Small intestine (tissue), 7 donors: ENCODE measurements at regions not wholly inside any gene's neighbourhood (a gene's known extent, or its start where the extent isn't known, plus 50 kb on each side); places are given as distances from the start of the nearest gene placed in this dataset.

ENCODE experiments used
- DNase-seq, 2 donors: peaks; one replicate each; pipeline versions ENCODE4 v3.0.0 to v3.0.0-alpha.2; 2013
- FAIRE-seq: peaks from 2 replicates; lab custom pipeline; 2012; peaks lifted over from hg19 to GRCh38; lab: Jason Lieb, UNC
- H3K27ac ChIP-seq, 3 donors: one replicate each; pipeline ENCODE4 v1.5.1; 2013; ENCODE audit warnings: low read length in 2 of 3, mild to moderate bottlenecking in 2 of 3, control low read depth in 1 of 3, inconsistent platforms in 1 of 3, low read depth in 1 of 3, moderate library complexity in 1 of 3
- H3K27me3 ChIP-seq, 3 donors: one replicate each; pipeline ENCODE4 v1.6.1; 2013; ENCODE audit warnings: low read length in 3 of 3, inconsistent platforms in 1 of 3; ENCODE audit not compliant: control insufficient read depth in 3 of 3, insufficient read depth in 3 of 3
- H3K36me3 ChIP-seq, 3 donors: one replicate each; pipeline ENCODE4 v1.6.1; 2013; ENCODE audit warnings: low read length in 3 of 3, inconsistent platforms in 1 of 3, low read depth in 1 of 3, mild to moderate bottlenecking in 1 of 3, moderate library complexity in 1 of 3; ENCODE audit not compliant: control insufficient read depth in 3 of 3, insufficient read depth in 2 of 3
- H3K4me1 ChIP-seq, 3 donors: one replicate each; pipeline ENCODE4 v1.6.1; 2013; ENCODE audit warnings: low read length in 2 of 3, inconsistent platforms in 1 of 3, low read depth in 1 of 3, mild to moderate bottlenecking in 1 of 3, moderate library complexity in 1 of 3; ENCODE audit not compliant: control insufficient read depth in 3 of 3, insufficient read depth in 2 of 3
- H3K4me3 ChIP-seq, 3 donors: one replicate each; pipeline ENCODE4 v1.5.1; 2013; ENCODE audit warnings: low read length in 3 of 3, control low read depth in 1 of 3, inconsistent platforms in 1 of 3, low read depth in 1 of 3, mild to moderate bottlenecking in 1 of 3, moderate library complexity in 1 of 3
- H3K9me3 ChIP-seq, 2 donors: one replicate each; pipeline ENCODE4 v1.6.1; 2013; ENCODE audit warnings: low read depth in 1 of 2, low read length in 1 of 2; ENCODE audit not compliant: control insufficient read depth in 2 of 2, insufficient read depth in 1 of 2
- WGBS, 3 donors: extraction: QIAGEN DNeasy Blood & Tissue Kit; methylation state at CpG; one replicate each; pipeline ENCODE4 v1.1.7; 2013; 5-methylcytosine and 5-hydroxymethylcytosine counted together
- donor health status: healthy with polysubstance abuse.
- donor health status: control.
- donor health status: control.
- donor health status: Bipolar disorder and iron deficiency.
- donor health status: healthy.

DNA sequence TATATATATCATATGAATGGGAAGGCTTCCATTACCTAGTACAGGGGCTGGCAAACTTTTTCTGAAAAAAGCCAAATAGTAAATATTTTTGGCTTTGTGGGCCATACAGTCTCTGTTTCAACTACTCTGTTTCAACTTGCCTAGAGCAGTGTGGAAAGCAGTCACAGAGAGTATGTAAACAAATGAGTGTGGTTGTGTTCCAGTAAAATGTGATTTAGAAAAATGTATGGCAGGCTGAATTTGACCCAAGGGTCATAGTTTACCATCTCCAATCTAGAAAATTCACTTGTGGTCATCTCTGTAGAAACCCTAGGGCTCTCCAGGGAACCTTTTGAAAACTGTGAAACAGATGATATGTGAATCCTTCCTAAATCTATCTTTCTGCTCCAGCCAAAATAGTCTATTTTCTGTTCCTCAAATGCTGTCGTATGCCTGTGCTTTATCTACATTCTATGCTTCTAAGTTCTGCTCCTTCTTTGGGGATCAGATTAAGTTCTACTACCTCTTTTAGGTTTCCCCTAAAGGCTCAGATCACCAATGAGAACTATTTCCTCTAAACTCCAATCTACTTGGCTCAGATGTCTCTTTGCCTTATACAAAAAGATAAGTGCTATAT, 356.2 kb downstream of the METTL15 start:
- Histone ChIP-seq H3K36me3 (no peaks in the 10 kb centered on the region), H3K4me3 (no peak overlapping the region), H3K27ac (no peak overlapping the region), H3K27me3 (no peaks in the 10 kb centered on the region), H3K4me1 (no peaks in the 10 kb centered on the region), H3K9me3 (no peaks in the 10 kb centered on the region)
- DNase-seq (no peak), FAIRE-seq (no peak)
- 0 to 70% (median 49%) methylated on average over 1 of the region's 1 CpG for WGBS, 3 donors

DNA sequence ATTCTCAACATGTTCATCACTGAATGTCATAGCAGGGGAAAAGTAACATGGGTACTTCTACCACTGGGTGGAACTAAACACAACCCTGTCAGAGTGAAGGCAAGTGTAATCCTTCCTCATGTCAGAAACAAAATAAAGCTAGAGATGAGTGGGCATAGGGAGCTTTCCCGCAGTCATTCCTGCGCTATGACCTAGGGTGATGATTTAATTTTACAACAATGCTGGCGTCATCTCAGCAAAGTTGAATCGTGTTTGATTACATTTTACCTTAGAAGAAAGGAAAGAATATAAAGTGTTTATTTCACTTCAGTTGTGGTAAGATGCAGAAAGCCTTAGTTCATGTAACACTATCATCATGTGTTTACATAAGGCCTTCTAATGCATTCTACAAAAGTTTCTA, 355.6 kb downstream of the METTL15 start:
- no peaks in the 10 kb centered on the region for H3K9me3 ChIP-seq
- WGBS, 3 donors = 77 to 90% (median 82%) methylated on average over 4 of the region's 4 CpGs
- FAIRE-seq = no peak
- H3K4me3 ChIP-seq = no peak overlapping the region
- no peaks in the 10 kb centered on the region for H3K4me1 ChIP-seq
- no peak overlapping the region for H3K27ac ChIP-seq
- no peaks in the 10 kb centered on the region for H3K36me3 ChIP-seq
- DNase-seq = no peak
- no peaks in the 10 kb centered on the region for H3K27me3 ChIP-seq

DNA sequence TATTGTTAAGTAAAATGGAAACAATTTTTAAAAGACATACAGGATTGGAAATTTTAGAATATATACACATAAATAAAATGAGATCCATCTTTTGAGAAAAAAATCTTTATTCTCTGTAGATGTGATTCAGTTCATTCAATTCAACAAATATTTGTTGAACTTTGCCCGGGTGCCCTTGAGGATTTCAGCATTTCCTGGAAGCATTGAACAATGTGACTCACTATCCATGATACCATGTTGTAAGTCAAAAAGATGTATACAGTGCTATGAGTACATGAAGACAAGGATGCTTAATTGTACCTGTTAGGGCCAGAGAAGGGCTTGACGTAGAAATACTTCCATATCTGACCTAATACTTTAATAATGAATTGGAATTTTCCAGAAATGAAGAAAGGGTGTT, 353.7 kb downstream of the METTL15 start:
- H3K27me3 ChIP-seq = no peaks in the 10 kb centered on the region
- H3K36me3 ChIP-seq = no peaks in the 10 kb centered on the region
- no peaks in the 10 kb centered on the region for H3K9me3 ChIP-seq
- no peak overlapping the region for H3K27ac ChIP-seq
- no peaks in the 10 kb centered on the region for H3K4me1 ChIP-seq
- peak in 1 of 2 donors; percentile 7 for DNase-seq
- no peak overlapping the region for H3K4me3 ChIP-seq
- FAIRE-seq = no peak
- WGBS, 3 donors = 79 to 91% (median 80%) methylated on average over 2 of the region's 2 CpGs

GRCh38 chr11:28461338-28461737, 353.1 kb downstream of the METTL15 start:
- FAIRE-seq (no peak), DNase-seq (no peak)
- no peaks in the 10 kb centered on the region for H3K9me3 ChIP-seq
- H3K36me3 ChIP-seq = no peaks in the 10 kb centered on the region
- no peak overlapping the region for H3K27ac ChIP-seq
- H3K27me3 ChIP-seq = no peaks in the 10 kb centered on the region
- no peaks in the 10 kb centered on the region for H3K4me1 ChIP-seq
- no peak overlapping the region for H3K4me3 ChIP-seq
- WGBS, 3 donors = 44 to 63% (median 61%) methylated on average over 1 of the region's 1 CpG

- H3K9me3 ChIP-seq = no peaks in the 10 kb centered on the region
- H3K36me3 ChIP-seq = no peaks in the 10 kb centered on the region
- H3K27ac ChIP-seq = no peak overlapping the region
- no peak for DNase-seq
- no peak for FAIRE-seq
- H3K4me3 ChIP-seq = no peak overlapping the region
- H3K27me3 ChIP-seq = no peaks in the 10 kb centered on the region
- no peaks in the 10 kb centered on the region for H3K4me1 ChIP-seq
Measured at GRCh38 chr11:28460348-28460747, 352.2 kb downstream of the METTL15 start.

DNA sequence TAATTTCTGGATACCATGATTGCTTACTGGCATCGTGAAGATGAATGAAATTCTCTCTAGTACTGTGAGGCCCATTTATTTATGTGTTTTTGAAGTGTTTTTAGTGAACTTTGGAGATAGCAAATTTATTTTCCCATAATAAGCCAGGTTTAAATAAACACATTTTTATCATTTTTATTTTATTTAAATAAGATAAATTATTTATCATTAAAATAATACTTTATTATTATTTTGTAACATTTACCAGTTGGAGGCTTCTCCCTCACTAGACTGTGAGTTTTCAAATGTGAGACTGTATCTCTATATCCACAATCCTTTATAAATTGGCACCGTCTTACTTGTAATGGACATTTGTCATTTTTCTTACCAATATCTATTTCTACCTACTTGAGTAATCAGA, 351.7 kb downstream of the METTL15 start:
- no peaks in the 10 kb centered on the region for H3K4me1 ChIP-seq
- FAIRE-seq = no peak
- WGBS, 3 donors = 76 to 86% (median 83%) methylated on average over 2 of the region's 2 CpGs

DNA sequence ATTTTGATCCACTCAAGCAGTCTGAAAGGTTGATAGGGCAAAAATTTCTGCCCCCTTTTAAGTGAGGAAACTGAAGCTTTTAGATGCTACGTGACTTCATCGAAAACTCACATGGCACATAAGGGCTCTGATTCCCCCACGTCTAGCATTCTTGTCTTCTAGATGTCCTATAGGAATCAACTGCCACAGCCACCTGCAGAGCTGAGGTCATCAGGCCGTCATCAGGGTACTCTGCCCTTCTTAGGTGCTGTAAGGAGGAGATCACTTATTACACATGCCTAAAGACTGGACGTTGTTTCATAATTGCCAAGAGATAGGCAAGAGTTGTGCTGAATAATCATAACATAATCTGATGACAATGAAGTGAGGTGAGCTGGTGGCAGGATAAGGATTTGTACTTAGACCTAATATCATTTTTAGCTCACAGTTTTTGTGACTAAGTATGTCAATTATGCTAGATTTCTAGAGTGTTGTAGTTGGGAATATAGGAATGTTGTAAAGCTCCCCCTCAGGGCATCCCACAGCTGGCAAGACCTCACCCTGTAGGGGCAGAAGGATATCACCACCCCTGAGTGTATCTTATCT, 349.4 kb downstream of the METTL15 start:
- FAIRE-seq (no peak), DNase-seq (no peak)
- Histone ChIP-seq H3K27me3 (no peaks in the 10 kb centered on the region), H3K4me1 (no peaks in the 10 kb centered on the region), H3K27ac (no peak overlapping the region), H3K4me3 (no peak overlapping the region), H3K36me3 (no peaks in the 10 kb centered on the region), H3K9me3 (no peaks in the 10 kb centered on the region)
- 70 to 78% (median 73%) methylated on average over 5 of the region's 5 CpGs for WGBS, 3 donors

More for the DNA sequence above, 351.7 kb downstream of the METTL15 start:
- Histone ChIP-seq H3K36me3 (no peaks in the 10 kb centered on the region), H3K9me3 (no peaks in the 10 kb centered on the region), H3K4me3 (no peak overlapping the region), H3K27me3 (no peaks in the 10 kb centered on the region), H3K27ac (no peak overlapping the region)
- no peak for DNase-seq

- no peaks in the 10 kb centered on the region for H3K36me3 ChIP-seq
- H3K27me3 ChIP-seq = no peaks in the 10 kb centered on the region
- H3K4me1 ChIP-seq = no peaks in the 10 kb centered on the region
- no peaks in the 10 kb centered on the region for H3K9me3 ChIP-seq
- no peak for DNase-seq
- 85 to 94% (median 92%) methylated on average over 2 of the region's 2 CpGs for WGBS, 3 donors
- no peak for FAIRE-seq
- H3K4me3 ChIP-seq = no peak overlapping the region
- H3K27ac ChIP-seq = no peak overlapping the region
Measured at GRCh38 chr11:28448186-28448585, 340.0 kb downstream of the METTL15 start.

DNA sequence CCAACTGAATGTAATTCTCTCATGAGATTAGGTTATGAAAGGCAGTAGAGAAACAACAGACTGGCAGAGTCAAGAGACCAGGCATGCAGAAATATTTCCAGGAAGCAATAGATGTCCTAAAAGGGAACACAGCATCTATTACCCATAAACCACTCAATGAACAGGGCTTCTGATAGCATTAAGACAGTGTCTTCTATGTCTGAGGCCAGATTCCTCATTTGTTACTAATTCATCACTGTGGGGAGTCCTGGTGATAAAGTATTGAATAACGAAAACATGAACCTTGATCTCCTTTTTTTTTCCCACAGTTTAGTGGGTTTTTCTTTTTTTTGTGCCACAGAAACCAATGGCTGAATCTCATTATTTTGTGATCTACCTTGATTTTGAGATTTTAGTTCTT, 339.0 kb downstream of the METTL15 start:
- Histone ChIP-seq H3K4me3 (no peak overlapping the region), H3K36me3 (no peaks in the 10 kb centered on the region), H3K4me1 (no peaks in the 10 kb centered on the region), H3K27ac (no peak overlapping the region), H3K27me3 (no peaks in the 10 kb centered on the region), H3K9me3 (no peaks in the 10 kb centered on the region)
- no peak for FAIRE-seq
- DNase-seq = no peak
- WGBS, 3 donors = 28 to 47% (median 33%) methylated on average over 1 of the region's 1 CpG
